Muscle layer of colon (tissue), 2 donors: ENCODE measurements at regions not wholly inside any gene's neighbourhood (a gene's known extent, or its start where the extent isn't known, plus 50 kb on each side); places are given as distances from the start of the nearest gene placed in this dataset.
A peak's percentile ranks its signal among the peaks of the same experiment; 100 is the strongest.
"Not testable (repeated sequence)": the region's sequence is repeated elsewhere in the genome, so short reads cannot be mapped to it uniquely, and the experiment has no call there.

Experiments
- H3K27ac ChIP-seq: one replicate; pipeline ENCODE4 v1.7.0; 2013; ENCODE audit warnings: low read depth, mild to moderate bottlenecking, low read length, moderate library complexity
- H3K27me3 ChIP-seq, 2 donors: one replicate each; pipeline ENCODE4 v1.7.0; 2013; ENCODE audit warnings: low read length in 2 of 2, mild to moderate bottlenecking in 2 of 2; ENCODE audit not compliant: insufficient read depth in 2 of 2, control insufficient read depth in 1 of 2
- H3K36me3 ChIP-seq: one replicate; pipeline ENCODE4 v1.7.0; 2013; ENCODE audit warnings: mild to moderate bottlenecking, low read length; ENCODE audit not compliant: insufficient read depth
- H3K4me1 ChIP-seq: one replicate; pipeline ENCODE4 v1.7.0; 2013; ENCODE audit warnings: mild to moderate bottlenecking, low read length; ENCODE audit not compliant: insufficient read depth
- H3K4me3 ChIP-seq, 2 donors: one replicate each; pipeline ENCODE4 v1.7.0; 2013; ENCODE audit warnings: low read length in 2 of 2, low read depth in 1 of 2, mild to moderate bottlenecking in 1 of 2, moderate library complexity in 1 of 2
- H3K9ac ChIP-seq: one replicate; pipeline ENCODE4 v1.7.0; 2013; ENCODE audit warnings: low read length
- H3K9me3 ChIP-seq: one replicate; pipeline ENCODE4 v1.7.0; 2013; ENCODE audit warnings: mild to moderate bottlenecking, low read length
- donor health status: abdominal sarcoma.
- donor health status: Adenocarcinoma of cecum.

DNA sequence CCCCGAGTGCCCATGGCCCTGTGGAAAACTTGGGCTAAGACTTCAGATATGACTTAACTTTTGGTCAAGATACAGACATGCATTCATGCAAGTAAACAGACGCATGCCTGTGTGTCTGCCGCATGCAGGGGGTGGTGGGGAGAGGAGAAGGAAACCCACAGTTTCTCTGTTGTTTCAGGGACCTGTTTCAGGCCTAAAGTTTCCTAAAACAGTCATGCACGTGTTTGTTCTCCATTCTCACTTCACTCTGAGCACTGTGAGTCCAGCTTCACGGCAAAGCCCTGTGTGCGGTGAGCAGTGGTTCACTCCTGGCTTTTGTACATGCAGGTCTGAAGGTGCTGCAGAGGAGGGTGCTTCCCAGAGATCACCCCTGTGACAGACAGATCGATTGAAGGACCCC, 158.7 kb downstream of the FOXL1 start:
- no peaks in the 10 kb centered on the region for H3K4me1 ChIP-seq
- no peak overlapping the region for H3K4me3 ChIP-seq
- H3K36me3 ChIP-seq: no peaks in the 10 kb centered on the region
- no peak overlapping the region for H3K9ac ChIP-seq
- no peak overlapping the region for H3K27ac ChIP-seq
- H3K27me3 ChIP-seq: peaks cover 24 to 50% of the 10 kb centered on the region in 2 donors
- H3K9me3 ChIP-seq: no peaks in the 10 kb centered on the region

DNA sequence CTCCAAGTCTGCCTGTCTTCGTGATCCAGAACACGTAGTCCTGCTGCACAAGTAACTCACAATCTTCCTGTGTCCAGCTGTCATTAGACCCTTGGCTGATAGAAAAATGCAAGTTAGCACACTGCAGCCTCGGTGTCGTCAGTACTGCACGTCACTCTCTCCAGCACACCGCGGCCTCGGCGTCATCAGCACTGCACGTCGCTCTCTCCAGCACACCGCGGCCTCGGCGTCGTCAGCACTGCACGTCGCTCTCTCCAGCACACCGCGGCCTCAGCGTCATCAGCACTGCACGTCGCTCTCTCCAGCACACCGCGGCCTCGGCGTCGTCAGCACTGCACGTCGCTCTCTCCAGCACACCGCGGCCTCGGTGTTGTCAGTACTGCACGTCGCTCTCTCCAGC, 160.0 kb downstream of the FOXL1 start:
- not testable (repeated sequence) for H3K36me3 ChIP-seq, H3K4me1 ChIP-seq, H3K27ac ChIP-seq, H3K4me3 ChIP-seq, H3K9me3 ChIP-seq, H3K9ac ChIP-seq
- H3K27me3 ChIP-seq: peaks cover 15 to 39% of the 10 kb centered on the region in 2 donors

- Histone ChIP-seq H3K27me3 (peaks cover 15 to 30% of the 10 kb centered on the region in 2 donors), H3K27ac (no peak overlapping the region), H3K36me3 (no peaks in the 10 kb centered on the region), H3K4me1 (no peaks in the 10 kb centered on the region), H3K4me3 (no peak overlapping the region), H3K9ac (no peak overlapping the region), H3K9me3 (no peaks in the 10 kb centered on the region)
These were observed 160.8 kb downstream of the FOXL1 start for GRCh38 chr16:86739178-86739577.

- Histone ChIP-seq H3K27me3 (peaks cover 15 to 24% of the 10 kb centered on the region in 2 donors), H3K9ac (no peak overlapping the region), H3K4me3 (no peak overlapping the region), H3K4me1 (no peaks in the 10 kb centered on the region), H3K27ac (no peak overlapping the region), H3K9me3 (no peaks in the 10 kb centered on the region), H3K36me3 (no peaks in the 10 kb centered on the region)
These were observed 161.5 kb downstream of the FOXL1 start for GRCh38 chr16:86739808-86740207.

- Histone ChIP-seq H3K27ac (no peak overlapping the region), H3K9me3 (no peaks in the 10 kb centered on the region), H3K9ac (no peak overlapping the region), H3K4me3 (no peak overlapping the region), H3K4me1 (no peaks in the 10 kb centered on the region), H3K36me3 (no peaks in the 10 kb centered on the region), H3K27me3 (peaks cover 15 to 21% of the 10 kb centered on the region in 2 donors)
These were observed 161.9 kb downstream of the FOXL1 start for GRCh38 chr16:86740298-86740697.

DNA sequence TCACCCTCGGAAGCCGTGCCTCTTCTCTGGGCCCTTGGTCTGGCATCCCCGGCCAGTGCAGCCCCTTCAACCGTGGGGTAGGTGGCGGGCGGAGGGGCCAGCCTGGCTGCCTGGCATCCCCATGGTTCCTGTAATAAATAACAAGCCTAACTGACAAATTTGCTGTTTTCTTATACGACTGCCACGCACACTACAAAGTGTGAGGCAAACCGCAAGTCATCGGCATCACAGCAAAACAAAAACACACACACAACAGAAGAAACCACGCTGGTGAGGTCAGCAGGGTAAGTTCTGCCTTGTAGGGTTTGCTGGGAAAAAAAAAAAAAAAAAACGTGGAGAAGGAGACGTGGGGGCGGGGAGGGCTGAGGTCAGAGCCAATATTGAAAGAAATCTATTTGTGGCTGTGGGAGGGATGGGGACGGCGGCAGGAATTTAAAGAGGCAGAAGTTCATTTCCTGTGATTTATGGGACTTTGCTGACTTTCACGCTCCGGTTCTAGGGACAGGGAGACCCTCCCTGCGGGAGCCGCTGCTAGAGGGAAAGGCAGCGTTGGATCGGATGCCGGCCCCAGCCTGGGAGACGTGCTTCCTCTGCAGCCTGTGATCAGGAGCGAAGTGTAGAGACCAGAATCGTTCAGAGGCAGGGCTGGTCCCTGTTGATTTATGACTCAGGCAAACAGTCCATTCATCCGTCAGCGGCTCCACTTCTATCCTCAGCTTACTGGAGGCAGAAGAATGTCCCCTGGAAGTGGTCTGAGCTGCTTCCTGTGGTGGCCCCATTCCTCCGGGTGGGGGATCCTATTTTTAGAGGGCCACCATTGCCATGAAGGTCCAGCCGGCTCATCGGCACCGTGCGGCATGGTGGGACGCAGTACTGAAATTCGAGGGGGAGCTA, 162.8 kb downstream of the FOXL1 start:
- H3K9me3 ChIP-seq: no peaks in the 10 kb centered on the region
- no peaks in the 10 kb centered on the region for H3K36me3 ChIP-seq
- H3K9ac ChIP-seq: no peak overlapping the region
- H3K27me3 ChIP-seq: peaks cover 15 to 21% of the 10 kb centered on the region in 2 donors
- peak overlapping the region in 1 of 2 donors; percentile 23 for H3K4me3 ChIP-seq
- no peaks in the 10 kb centered on the region for H3K4me1 ChIP-seq
- H3K27ac ChIP-seq: no peak overlapping the region

GRCh38 chr16:86747761-86748160, 169.4 kb downstream of the FOXL1 start:
- no peak overlapping the region for H3K9ac ChIP-seq
- H3K9me3 ChIP-seq: no peaks in the 10 kb centered on the region
- H3K4me3 ChIP-seq: no peak overlapping the region
- H3K36me3 ChIP-seq: no peaks in the 10 kb centered on the region
- H3K27me3 ChIP-seq: no peaks in the 10 kb centered on the region
- no peak overlapping the region for H3K27ac ChIP-seq
- no peaks in the 10 kb centered on the region for H3K4me1 ChIP-seq

- Histone ChIP-seq H3K27ac (no peak overlapping the region), H3K9me3 (no peaks in the 10 kb centered on the region), H3K4me3 (no peak overlapping the region), H3K9ac (no peak overlapping the region), H3K27me3 (no peaks in the 10 kb centered on the region), H3K36me3 (no peaks in the 10 kb centered on the region), H3K4me1 (no peaks in the 10 kb centered on the region)
These were observed 170.3 kb downstream of the FOXL1 start for GRCh38 chr16:86748652-86749051.

DNA sequence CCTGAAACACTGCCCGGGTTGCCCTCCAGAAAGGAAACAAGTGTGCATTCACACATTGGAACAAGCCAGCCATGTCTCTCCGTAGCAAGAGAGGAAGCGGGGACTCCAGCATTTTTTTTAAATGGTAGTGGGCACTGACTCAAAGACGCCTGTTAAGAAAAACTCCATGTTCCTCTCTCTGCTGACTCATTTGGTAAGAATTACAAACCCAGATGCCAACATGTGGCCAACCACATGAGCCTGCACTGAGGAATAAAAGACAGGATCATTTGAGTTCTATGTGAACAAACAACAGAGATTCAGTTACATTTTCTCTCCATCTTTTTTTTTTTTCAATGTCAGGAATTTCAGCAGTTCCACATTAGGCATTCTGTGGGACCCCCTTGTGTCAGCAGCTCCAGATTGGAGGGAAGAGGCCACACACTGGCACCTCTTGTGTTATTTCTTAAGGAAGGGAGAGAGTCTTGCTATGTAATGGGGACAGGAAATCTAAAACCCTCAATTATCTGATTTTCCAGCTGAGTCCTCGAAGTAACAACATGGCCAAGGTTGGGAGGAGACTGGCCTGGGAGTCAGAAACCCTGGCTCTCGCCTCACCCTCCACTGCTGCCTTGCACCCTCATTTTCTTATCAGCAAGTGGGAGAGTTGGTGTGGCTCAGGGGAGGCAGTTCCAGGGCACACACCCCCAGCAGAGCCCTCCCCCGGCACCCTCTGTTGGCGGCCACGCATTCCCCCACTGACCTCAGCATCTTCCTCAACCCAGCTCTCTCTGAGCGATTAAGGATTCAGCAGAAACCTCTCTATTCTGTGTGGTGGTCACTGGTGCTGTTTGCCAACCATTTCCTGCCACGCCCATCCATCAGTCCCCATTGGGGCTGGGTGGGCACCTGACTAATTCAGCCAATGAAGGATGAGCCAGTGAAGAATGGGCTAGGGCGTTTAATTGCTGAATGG, 173.0 kb downstream of the FOXL1 start:
- Histone ChIP-seq H3K4me3 (no peak overlapping the region), H3K27me3 (no peaks in the 10 kb centered on the region), H3K27ac (no peak overlapping the region), H3K4me1 (no peaks in the 10 kb centered on the region), H3K9ac (no peak overlapping the region), H3K9me3 (no peaks in the 10 kb centered on the region), H3K36me3 (no peaks in the 10 kb centered on the region)

DNA sequence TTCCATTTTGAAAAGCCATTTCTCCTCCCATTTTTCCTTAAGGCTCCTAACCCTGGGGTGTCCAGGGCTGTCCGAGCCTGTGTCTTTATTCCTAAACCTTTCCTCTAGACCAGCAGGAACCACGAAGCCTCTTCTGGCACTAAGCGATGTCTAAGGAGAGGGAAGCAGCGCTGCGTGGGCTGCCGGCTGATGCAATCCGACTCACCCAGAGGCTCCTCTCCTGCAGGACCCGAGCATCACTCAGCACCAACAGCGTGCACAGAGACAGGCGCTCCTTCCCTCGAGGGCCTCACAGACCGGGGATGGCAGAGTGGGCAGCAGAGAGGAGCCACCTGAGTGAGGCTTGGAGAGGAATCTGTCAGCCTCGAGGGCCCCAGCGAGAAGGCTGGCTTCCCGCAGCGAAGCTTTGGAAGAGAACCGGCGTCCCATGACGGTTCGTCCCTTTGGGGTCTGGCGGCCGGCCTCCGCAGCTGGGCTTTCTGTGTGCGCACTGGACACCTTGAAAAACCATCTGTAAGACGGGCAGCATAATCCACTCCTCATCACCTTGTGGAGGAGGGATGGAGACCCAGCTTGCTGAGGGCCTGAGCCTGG, 174.3 kb downstream of the FOXL1 start:
- H3K4me1 ChIP-seq: no peaks in the 10 kb centered on the region

GRCh38 chr16:86753399-86753798, 175.1 kb downstream of the FOXL1 start:
- H3K27ac ChIP-seq: no peak overlapping the region
- H3K4me3 ChIP-seq: no peak overlapping the region
- H3K4me1 ChIP-seq: no peaks in the 10 kb centered on the region
- H3K27me3 ChIP-seq: peaks cover 0 to 5% of the 10 kb centered on the region in 2 donors
- H3K36me3 ChIP-seq: no peaks in the 10 kb centered on the region
- H3K9me3 ChIP-seq: no peaks in the 10 kb centered on the region
- no peak overlapping the region for H3K9ac ChIP-seq

More for the DNA sequence above, 174.3 kb downstream of the FOXL1 start:
- no peaks in the 10 kb centered on the region for H3K9me3 ChIP-seq
- H3K27ac ChIP-seq: no peak overlapping the region
- no peak overlapping the region for H3K4me3 ChIP-seq
- no peak overlapping the region for H3K9ac ChIP-seq
- H3K27me3 ChIP-seq: peaks cover 0 to 3% of the 10 kb centered on the region in 2 donors
- H3K36me3 ChIP-seq: no peaks in the 10 kb centered on the region
